GDM1 (cell line): ENCODE measurements at regions not wholly inside any gene's neighbourhood (a gene's known extent, or its start where the extent isn't known, plus 50 kb on each side); places are given as distances from the start of the nearest gene placed in this dataset.
"Not testable (repeated sequence)": the region's sequence is repeated elsewhere in the genome, so short reads cannot be mapped to it uniquely, and the experiment has no call there.

ENCODE experiments used
- DNase-seq: peaks from one replicate; lab custom pipeline; 2025; lab: John Stamatoyannopoulos, UW

- no peak for DNase-seq
These were observed 609.9 kb downstream of the CCSER2 start for GRCh38 chr10:84938117-84938905.

DNA sequence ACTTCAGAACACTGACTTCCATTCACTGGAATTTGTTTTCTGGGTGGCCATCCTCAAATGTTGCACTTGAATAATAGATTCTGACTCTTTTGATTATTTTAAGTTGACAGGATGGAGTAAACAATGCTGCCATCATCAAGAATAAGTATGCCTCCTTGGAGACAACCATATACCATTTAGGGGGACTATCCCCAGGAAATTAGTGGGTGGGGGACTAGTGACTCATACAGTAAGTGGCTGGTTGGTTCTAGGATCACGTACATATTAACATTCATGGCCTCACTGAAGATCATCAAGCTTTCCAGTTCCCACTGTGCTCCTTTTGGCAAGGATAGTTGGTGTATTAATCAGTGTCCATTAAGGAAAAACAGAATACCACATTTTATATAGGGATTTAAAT is 615.2 kb downstream of the CCSER2 start:
- no peak for DNase-seq

- no peak for DNase-seq
These were observed 615.8 kb downstream of the CCSER2 start for GRCh38 chr10:84944187-84944586.

DNA sequence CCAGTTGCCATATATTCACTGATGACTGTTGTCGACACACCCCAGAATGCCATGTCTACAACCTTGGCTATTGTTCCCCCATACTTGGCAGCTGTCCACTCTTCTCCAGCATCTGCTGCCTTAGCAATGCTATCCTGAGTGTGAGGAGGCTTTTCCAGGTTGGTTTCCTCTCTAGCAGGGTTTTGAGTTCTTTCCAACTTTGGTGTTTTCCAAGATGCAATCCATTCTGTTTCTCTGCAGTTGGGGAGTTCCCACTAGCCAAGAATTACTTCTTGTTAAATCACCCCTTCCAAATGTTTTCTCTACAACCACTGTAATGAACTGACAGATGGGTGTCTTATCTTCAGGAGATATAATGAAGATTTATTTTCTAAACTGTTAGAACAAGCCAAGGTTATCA is 617.4 kb downstream of the CCSER2 start:
- no peak for DNase-seq

DNA sequence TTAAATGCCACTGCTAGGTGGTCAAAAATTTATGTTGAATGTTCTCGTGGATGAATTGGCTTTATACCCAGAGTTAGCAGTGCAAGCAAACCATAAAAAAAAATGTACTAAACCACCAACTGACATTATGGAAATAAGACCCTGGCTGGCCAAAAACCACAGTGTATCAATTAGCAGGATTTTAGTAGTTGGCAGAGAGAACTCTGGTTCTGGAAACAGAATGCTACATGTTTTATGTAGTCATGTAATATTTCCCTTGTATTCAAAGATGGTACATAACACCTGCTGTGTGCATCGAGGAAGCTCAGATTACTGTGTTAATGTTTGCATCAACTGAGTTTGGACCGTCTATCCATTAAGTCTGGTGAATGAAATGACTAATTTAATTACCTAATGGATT is 618.5 kb downstream of the CCSER2 start:
- no peak for DNase-seq

- no peak for DNase-seq
These were observed 620.3 kb downstream of the CCSER2 start for GRCh38 chr10:84948644-84949043.

- DNase-seq = no peak
These were observed 623.2 kb downstream of the CCSER2 start for GRCh38 chr10:84951616-84952015.

GRCh38 chr10:84957427-84957826 is 629.0 kb downstream of the CCSER2 start:
- DNase-seq = no peak

DNA sequence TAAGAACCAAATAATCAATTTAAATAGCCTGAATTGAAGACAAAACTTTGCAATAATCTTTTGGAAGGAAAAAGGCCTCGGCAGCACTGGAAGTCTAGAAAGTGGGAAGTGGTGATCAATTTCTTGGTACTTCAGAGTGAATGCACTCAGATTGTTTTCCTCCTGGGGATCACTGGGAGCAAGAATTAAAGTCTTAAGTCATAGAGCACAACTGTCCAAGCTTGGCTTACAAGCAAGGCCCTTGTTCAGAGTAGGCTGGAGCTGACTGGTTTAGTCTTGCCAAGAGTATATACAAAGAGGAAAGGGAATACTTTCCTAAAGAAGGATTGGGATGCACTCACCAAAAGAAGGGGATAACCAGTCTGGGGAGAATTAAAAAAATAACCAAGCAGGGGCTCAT is 637.1 kb downstream of the CCSER2 start:
- DNase-seq = no peak

DNA sequence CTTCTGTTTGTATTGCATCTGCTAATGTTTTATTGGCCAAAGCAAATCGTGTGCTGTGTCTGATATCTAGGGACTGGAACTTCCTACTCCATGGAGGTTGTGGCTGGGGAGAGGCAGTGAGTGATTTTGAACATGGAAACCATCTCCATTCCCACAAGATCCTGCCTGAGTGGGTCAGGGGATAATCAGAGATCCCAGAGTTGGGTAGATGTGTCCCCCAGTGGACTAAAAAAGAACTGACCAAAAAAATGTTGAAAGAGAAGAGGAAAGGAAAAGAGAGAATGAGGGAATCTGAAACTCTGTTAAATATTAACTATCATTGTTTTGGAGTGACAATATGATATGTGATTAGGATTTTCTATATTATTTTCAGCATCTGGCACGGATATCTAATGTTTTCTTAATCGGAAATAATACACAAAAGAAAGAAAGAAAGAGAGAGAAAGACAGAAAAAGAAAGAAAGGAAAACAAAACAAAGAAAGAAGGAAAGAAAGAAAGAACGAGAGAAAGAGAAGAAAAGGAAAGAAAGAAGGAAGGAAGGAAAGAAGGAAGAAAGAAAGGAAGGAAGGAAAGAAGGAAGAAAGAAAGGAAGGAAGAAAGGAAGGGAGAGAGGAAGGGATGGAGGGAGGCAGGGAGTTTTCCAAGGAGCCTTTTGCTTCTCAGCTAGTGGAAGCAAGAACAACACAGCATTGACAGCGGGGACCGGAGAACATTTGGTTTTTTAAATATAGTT is 638.5 kb downstream of the CCSER2 start:
- no peak for DNase-seq

- not testable (repeated sequence) for DNase-seq
These were observed 640.9 kb downstream of the CCSER2 start for GRCh38 chr10:84969297-84969696.

DNA sequence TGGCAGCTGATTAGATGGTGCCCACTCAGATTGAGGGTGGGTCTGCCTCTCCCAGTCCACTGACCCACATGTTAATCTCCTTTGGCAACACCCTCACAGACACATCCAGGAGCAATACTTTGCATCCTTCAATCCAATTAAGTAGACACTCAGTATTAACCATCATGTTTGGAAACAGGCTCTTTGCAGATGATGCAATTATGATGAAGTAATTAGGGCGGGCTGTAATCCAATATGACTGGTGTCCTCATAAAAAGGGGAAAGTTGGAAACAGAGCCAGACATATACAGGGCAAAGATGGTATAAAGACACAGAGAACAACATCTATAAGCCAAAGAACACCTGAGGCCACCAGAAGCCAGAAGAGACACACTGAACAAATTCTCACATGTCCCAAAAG is 658.6 kb downstream of the CCSER2 start:
- DNase-seq = no peak

- DNase-seq = no peak
These were observed 659.6 kb downstream of the CCSER2 start for GRCh38 chr10:84988011-84988410.

DNA sequence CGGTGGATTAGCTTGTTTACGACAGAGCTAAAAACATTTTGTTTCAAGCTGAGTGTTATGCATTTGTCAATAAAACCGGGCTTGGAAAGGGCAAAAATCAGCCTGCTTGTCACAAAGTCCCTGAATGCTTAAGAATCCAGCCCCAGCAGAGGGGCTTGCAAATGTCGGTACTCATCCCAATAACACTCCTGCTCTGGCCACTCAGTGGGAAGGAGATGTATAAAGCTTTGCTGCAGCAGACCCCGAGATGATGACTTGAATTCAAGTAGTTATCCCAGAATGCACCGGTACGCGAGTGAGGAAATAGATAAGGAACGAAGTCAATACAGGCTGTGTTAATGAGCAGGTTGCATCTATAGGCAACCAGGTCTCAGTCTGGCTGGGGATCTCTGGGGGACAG is 662.3 kb downstream of the CCSER2 start:
- DNase-seq = no peak

DNA sequence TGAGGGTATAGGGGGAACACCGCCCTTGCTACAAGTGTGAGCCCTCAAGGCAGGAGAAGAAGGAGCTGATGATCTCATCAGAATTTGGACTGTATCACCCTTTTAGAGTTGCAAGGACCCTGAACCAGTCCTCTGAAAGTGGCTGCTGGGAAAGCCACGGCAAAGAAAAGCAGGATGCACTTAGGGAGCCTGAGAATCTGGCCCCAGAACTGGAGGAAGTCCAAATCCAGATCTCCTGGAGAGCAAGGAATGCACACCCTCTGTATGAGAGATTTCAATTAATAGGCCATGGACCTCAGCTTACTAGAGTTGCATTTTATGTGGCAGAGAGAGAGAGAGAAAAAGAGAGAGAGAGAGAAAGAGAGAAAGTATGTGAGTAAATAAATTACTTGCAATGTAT is 662.9 kb downstream of the CCSER2 start:
- no peak for DNase-seq

GRCh38 chr10:84993251-84994035 is 665.1 kb downstream of the CCSER2 start:
- DNase-seq = no peak

DNA sequence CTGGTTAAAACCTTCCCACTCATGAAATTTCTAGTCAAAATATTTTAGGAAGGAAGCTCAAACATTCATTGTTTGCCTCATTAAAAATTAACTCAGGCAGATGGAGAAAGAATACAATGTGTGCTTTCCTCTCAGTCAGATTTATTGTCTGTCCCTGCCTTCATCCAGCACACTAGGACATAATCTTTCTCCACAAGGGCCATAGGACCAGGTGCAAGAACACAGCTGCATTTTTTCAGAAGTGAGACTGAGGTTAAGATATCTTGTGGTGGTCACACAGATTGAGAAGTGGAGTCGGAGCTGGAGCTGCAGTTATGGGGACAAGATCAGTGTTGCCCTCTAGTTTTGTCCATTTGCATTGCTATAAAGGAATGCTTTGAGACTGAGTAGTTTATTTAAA is 666.3 kb downstream of the CCSER2 start:
- no peak for DNase-seq

DNA sequence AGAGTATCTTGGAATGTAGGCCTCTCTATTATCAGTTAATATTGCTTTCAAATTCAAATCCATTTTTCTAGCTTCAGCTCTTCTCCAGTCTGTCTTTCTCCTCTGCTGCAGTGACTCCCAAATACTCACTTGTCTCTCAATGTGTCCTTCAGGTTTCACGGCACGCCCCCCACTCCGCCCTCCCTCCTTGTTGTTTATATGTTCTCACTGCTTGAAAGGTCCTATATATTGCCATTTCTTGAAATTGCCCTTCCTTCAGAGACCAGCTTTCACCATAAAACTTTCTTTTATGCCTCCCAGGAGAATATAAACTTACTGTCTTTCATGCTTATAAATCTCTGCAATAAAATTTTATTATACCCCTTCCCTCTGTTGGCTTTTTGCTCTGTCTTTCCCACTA is 668.2 kb downstream of the CCSER2 start:
- no peak for DNase-seq

DNA sequence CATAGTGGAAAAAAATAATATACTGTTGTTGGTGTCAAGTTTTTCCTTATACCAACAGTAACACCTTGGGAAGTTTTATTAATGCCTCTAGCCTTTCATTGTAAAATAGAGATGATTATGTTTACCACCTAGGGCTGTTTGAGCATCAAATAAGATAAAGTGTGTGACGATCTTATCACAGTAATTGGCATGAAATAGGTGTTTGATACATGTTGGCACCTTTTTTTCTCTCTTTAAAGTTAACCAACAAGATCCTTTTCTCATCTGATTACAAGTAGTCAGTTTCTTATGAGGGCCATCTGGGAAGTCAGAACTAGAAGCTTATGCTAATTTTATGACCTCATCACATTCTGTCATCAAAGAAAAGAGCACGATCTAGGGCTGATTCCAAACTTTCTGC is 669.5 kb downstream of the CCSER2 start:
- DNase-seq = no peak

GRCh38 chr10:84999929-85000328 is 671.5 kb downstream of the CCSER2 start:
- DNase-seq = no peak

DNA sequence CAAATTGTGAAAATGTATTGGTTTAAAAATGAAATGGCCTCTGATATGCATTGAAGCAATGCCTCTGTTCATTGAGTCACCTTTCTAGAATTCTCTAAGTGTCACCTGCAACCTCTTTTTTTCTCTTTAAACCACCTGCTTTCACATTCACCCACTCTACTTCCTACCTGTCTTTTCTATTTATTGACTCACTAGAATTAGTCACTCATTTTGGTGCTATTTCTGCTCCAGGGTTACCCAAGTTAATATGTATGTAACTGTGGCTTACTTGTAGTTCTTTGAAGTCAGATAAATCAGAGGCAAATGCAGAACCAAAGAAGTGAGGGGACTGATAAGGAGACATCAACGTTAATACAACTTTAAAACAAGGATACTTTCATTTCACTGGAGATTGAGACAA is 674.7 kb downstream of the CCSER2 start:
- DNase-seq = no peak

- no peak for DNase-seq
These were observed 680.2 kb downstream of the CCSER2 start for GRCh38 chr10:85008488-85009184.
